ENCODE measurements at regions not wholly inside any gene's neighbourhood (a gene's known extent, or its start where the extent isn't known, plus 50 kb on each side); places are given as distances from the start of the nearest gene placed in this dataset.

DNA sequence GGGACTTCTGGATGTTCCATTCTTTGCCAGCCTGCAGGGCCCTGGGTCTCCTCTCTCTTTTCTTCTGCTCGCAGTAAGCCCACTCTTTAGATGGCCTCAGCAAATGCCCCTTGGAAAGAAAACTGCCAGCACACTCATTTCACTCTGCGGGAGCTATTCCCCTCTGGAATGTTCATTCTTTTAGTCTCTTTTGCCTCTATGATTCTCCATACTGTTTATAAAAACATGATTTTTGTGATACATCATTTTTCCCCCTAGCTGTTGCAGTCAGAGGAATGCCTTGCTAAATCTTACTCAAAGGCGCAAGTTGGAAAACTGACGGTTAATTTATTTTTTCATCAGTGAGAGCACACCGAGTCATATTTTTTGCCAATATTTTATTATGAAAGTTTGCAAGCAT lies 184.9 kb downstream of the SNX19 start:
- Mint-ChIP-seq H3K4me3 (ENCODE audit: low read depth, unreplicated experiment) (no peak overlapping the region), H3K9me3 (ENCODE audit: low read depth, unreplicated experiment) (peaks cover 7% of the 10 kb centered on the region), H3K4me1 (ENCODE audit: low read depth, unreplicated experiment) (no peaks in the 10 kb centered on the region), H3K27me3 (ENCODE audit: unreplicated experiment) (peaks cover 37% of the 10 kb centered on the region), H3K36me3 (ENCODE audit: insufficient read depth, unreplicated experiment) (no peaks in the 10 kb centered on the region), H3K27ac (ENCODE audit: unreplicated experiment) (no peak overlapping the region)
- no peak for DNase-seq
- BruUV-seq (replicated peaks) = no TSS peak
- intact Hi-C loops (cut with micrococcal nuclease; ENCODE audit: unreplicated experiment) = no loop called here
- TF ChIP-seq, protein P1, sequence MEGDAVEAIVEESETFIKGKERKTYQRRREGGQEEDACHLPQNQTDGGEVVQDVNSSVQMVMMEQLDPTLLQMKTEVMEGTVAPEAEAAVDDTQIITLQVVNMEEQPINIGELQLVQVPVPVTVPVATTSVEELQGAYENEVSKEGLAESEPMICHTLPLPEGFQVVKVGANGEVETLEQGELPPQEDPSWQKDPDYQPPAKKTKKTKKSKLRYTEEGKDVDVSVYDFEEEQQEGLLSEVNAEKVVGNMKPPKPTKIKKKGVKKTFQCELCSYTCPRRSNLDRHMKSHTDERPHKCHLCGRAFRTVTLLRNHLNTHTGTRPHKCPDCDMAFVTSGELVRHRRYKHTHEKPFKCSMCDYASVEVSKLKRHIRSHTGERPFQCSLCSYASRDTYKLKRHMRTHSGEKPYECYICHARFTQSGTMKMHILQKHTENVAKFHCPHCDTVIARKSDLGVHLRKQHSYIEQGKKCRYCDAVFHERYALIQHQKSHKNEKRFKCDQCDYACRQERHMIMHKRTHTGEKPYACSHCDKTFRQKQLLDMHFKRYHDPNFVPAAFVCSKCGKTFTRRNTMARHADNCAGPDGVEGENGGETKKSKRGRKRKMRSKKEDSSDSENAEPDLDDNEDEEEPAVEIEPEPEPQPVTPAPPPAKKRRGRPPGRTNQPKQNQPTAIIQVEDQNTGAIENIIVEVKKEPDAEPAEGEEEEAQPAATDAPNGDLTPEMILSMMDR (IDR thresholded peaks at IDR 0.05; ENCODE audit: unreplicated experiment) = no peak
- CTCF ChIA-PET = no interaction called here

- CTCF ChIA-PET = no interaction called here
- no TSS peak for BruUV-seq (replicated peaks)
- H3K4me1 Mint-ChIP-seq (ENCODE audit: low read depth, unreplicated experiment) = peaks cover 4% of the 10 kb centered on the region
- no peaks in the 10 kb centered on the region for H3K36me3 Mint-ChIP-seq (ENCODE audit: insufficient read depth, unreplicated experiment)
- H3K4me3 Mint-ChIP-seq (ENCODE audit: low read depth, unreplicated experiment) = no peak overlapping the region
- no peak for DNase-seq
- intact Hi-C loops (cut with micrococcal nuclease; ENCODE audit: unreplicated experiment) = no loop called here
- TF ChIP-seq, protein P1 (IDR thresholded peaks at IDR 0.05; ENCODE audit: unreplicated experiment) = no peak
- H3K27ac Mint-ChIP-seq (ENCODE audit: unreplicated experiment) = no peak overlapping the region
- H3K9me3 Mint-ChIP-seq (ENCODE audit: low read depth, unreplicated experiment) = peaks cover 7% of the 10 kb centered on the region
- H3K27me3 Mint-ChIP-seq (ENCODE audit: unreplicated experiment) = peaks cover 37% of the 10 kb centered on the region
Measured at GRCh38 chr11:130732476-130732875, 183.8 kb downstream of the SNX19 start.

DNA sequence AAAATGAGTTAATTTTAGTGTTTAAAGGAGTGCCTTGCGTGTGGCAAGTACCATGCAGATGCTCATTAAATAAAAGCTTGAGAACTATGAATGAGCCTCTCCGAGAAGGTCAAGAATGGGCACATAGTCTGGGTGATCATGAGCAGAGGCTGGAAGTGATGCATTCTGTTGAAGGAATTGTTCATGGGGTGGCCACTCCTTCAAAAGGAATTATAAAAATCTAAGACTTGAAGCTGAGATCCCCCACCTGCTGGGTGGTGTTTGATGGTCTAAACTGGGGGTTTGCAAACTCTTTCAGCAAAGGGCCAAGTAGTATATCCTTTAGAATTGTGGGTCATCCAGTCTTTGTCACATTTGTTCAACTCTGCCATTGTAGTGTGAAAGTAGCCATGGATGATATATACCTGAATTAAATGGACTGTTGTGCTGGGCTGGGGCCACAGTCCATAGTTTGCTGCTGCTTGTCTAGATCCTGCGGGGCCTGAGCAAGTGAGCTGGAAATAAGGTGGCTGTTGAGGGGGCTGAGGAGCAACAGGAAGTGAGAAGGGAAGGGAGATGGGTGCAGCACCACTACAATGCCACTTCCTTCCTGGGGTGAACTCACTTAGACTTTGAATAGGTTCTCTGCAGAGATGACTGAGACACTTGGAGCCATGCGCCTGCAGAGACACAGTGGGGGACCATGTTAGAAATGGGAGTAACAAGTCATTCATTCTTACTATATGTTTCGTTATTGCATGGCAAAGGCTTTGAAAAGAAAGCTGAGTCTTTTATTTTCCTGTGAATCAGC lies 179.0 kb downstream of the SNX19 start:
- intact Hi-C loops (cut with micrococcal nuclease; ENCODE audit: unreplicated experiment) = no loop called here
- no peak overlapping the region for H3K27ac Mint-ChIP-seq (ENCODE audit: unreplicated experiment)
- H3K4me3 Mint-ChIP-seq (ENCODE audit: low read depth, unreplicated experiment) = no peak overlapping the region
- no TSS peak for BruUV-seq (replicated peaks)
- H3K9me3 Mint-ChIP-seq (ENCODE audit: low read depth, unreplicated experiment) = peaks cover 10% of the 10 kb centered on the region
- CTCF ChIA-PET = no interaction called here
- H3K36me3 Mint-ChIP-seq (ENCODE audit: insufficient read depth, unreplicated experiment) = no peaks in the 10 kb centered on the region
- TF ChIP-seq, protein P1 (IDR thresholded peaks at IDR 0.05; ENCODE audit: unreplicated experiment) = no peak
- peaks cover 13% of the 10 kb centered on the region for H3K4me1 Mint-ChIP-seq (ENCODE audit: low read depth, unreplicated experiment)
- DNase-seq = no peak
- H3K27me3 Mint-ChIP-seq (ENCODE audit: unreplicated experiment) = no peaks in the 10 kb centered on the region

DNA sequence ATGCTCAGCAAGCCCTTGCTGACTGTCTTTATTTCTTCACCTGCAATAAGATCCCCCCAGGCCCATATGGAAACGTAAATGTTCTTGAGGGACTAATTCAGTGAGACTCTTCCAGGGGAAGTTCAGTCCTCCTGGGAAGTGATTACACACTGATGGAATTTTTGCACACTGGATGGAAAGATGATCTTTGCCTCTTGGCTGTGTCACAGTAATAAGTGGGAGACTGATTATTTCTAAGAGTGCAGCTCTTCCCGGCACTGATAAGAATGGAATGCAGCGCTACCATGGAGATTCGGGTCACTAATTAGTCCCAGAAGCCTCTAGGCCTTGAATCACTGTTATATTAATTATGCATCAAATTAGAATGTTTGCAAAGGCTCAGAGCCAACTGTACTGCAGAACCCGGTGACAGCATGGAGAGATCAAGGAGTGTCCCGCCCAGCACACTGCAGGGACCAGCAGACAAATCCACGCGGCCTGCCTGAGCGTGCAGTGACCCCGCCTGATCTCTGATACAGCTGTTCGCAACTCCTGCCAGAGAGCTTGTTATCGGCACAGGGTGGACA lies 178.3 kb downstream of the SNX19 start:
- Mint-ChIP-seq H3K9me3 (ENCODE audit: low read depth, unreplicated experiment) (peaks cover 10% of the 10 kb centered on the region), H3K36me3 (ENCODE audit: insufficient read depth, unreplicated experiment) (no peaks in the 10 kb centered on the region), H3K4me3 (ENCODE audit: low read depth, unreplicated experiment) (no peak overlapping the region), H3K4me1 (ENCODE audit: low read depth, unreplicated experiment) (peaks cover 13% of the 10 kb centered on the region), H3K27me3 (ENCODE audit: unreplicated experiment) (no peaks in the 10 kb centered on the region), H3K27ac (ENCODE audit: unreplicated experiment) (no peak overlapping the region)
- BruUV-seq (replicated peaks) = no TSS peak
- TF ChIP-seq, protein P1 (IDR thresholded peaks at IDR 0.05; ENCODE audit: unreplicated experiment) = no peak
- peak; percentile 9 for DNase-seq
- CTCF ChIA-PET = no interaction called here
- intact Hi-C loops (cut with micrococcal nuclease; ENCODE audit: unreplicated experiment) = no loop called here

Measured in Calu3 (cell line).